Body of pancreas (tissue), 4 donors: ENCODE measurements at regions not wholly inside any gene's neighbourhood (a gene's known extent, or its start where the extent isn't known, plus 50 kb on each side); places are given as distances from the start of the nearest gene placed in this dataset.

ENCODE experiments used
- CTCF ChIP-seq, 7 experiments: fragments of 450-650 bp in 4 of 7; fragments of 200-600 bp in 3 of 7; sonication (generic) in 3 of 7; IDR thresholded peaks; one replicate each; pipeline ENCODE4 v1.5.1; 2016 to 2019; ENCODE audit warnings: antibody characterized with exemption in 7 of 7
- POLR2A ChIP-seq, 3 donors: fragments of 450-650 bp; IDR thresholded peaks; one replicate each; pipeline ENCODE4 v1.6.1; 2016; ENCODE audit warnings: antibody characterized with exemption in 3 of 3, mild to moderate bottlenecking in 2 of 3

DNA sequence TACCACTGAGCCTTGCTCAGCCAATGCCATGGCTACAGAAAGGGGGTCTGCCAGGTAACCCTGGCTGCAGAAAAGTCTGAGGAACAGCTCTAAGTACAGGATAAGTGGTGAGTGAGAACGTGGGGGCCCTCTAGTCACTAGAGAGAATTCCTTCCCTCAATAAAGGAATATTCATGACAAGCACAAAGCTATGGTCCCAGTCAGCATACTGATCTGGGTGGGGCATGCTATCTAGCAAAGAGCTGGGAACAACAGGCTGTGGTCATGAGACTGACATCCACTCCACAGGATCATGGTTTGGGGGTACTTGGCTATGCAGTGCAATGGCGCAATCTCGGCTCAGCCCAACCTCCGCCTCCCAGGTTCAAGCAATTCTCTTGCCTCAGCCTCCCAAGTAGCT lies 140.4 kb downstream of the MTHFS start:
- TF ChIP-seq CTCF (IDR thresholded peaks at IDR 0.05), result no peak
- TF ChIP-seq POLR2A (IDR thresholded peaks at IDR 0.05), result no peak
